HEK293 (cell line): ENCODE measurements at regions not wholly inside any gene's neighbourhood (a gene's known extent, or its start where the extent isn't known, plus 50 kb on each side); places are given as distances from the start of the nearest gene placed in this dataset.

Source experiments
- CTCF ChIA-PET: fragments of 350-600 bp; formaldehyde crosslinking; extraction: SDS; loops from one replicate; lab custom pipeline; 2021; ENCODE audit warnings: antibody characterized with exemption; lab: Yijun Ruan, JAX
- POLR2A ChIA-PET: fragments of 300-600 bp; formaldehyde crosslinking; extraction: SDS; loops from one replicate; lab custom pipeline; 2020; ENCODE audit warnings: antibody characterized with exemption, inconsistent platforms; lab: Yijun Ruan, JAX
- H3K27ac ChIP-seq: fragments of 200-500 bp; sonication (Bioruptor generic); 2 replicates; pipeline ENCODE4 v1.5.1; 2014; ENCODE audit warnings: low read depth, low read length, control low read depth, inconsistent platforms; ENCODE audit errors: extremely low read depth
- H3K36me3 ChIP-seq, 2 experiments: fragments of 200-500 bp in 1 of 2; sonication (Bioruptor generic) in 1 of 2; 1 replicate in 1 of 2; 2 replicates in 1 of 2; pipeline ENCODE4 v1.5.1; 2014 to 2017; ENCODE audit warnings: inconsistent platforms in 2 of 2, low read length in 2 of 2; ENCODE audit not compliant: control insufficient read depth in 2 of 2, insufficient read depth in 1 of 2
- H3K4me1 ChIP-seq: fragments of 200-500 bp; sonication (Bioruptor generic); 2 replicates; pipeline ENCODE4 v1.5.1; 2014; ENCODE audit warnings: mild to moderate bottlenecking, low read length, inconsistent platforms; ENCODE audit not compliant: control insufficient read depth, insufficient read depth
- H3K4me3 ChIP-seq: 2 replicates; pipeline ENCODE4 v1.5.1; 2011; ENCODE audit warnings: low read depth, mild to moderate bottlenecking, control low read depth, low read length, moderate library complexity
- H3K9me3 ChIP-seq: fragments of 200-500 bp; sonication (Bioruptor generic); 2 replicates; pipeline ENCODE4 v1.5.1; 2014; ENCODE audit warnings: low read depth, low read length, inconsistent platforms; ENCODE audit not compliant: control insufficient read depth, insufficient read depth
- GLIS1 ChIP-seq: fragments of 450-650 bp; formaldehyde crosslinking; IDR thresholded peaks from 2 replicates; pipeline ENCODE4 v1.5.1; 2016; ENCODE audit warnings: missing biosample characterization, missing genetic modification characterization
- RBAK ChIP-seq: fragments of 450-650 bp; formaldehyde crosslinking; IDR thresholded peaks from 2 replicates; pipeline ENCODE4 v1.5.1; 2016; ENCODE audit warnings: missing biosample characterization, missing genetic modification characterization
- REPIN1 ChIP-seq: fragments of 450-650 bp; formaldehyde crosslinking; IDR thresholded peaks from 2 replicates; pipeline ENCODE4 v1.5.1; 2017; ENCODE audit warnings: missing biosample characterization, missing genetic modification characterization, low read depth
- ZBTB8A ChIP-seq: fragments of 450-650 bp; formaldehyde crosslinking; IDR thresholded peaks from 2 replicates; pipeline ENCODE4 v1.5.1; 2016; ENCODE audit warnings: missing biosample characterization, missing genetic modification characterization
- ZIC2 ChIP-seq: fragments of 450-650 bp; formaldehyde crosslinking; IDR thresholded peaks from 2 replicates; pipeline ENCODE4 v1.5.1; 2016; ENCODE audit warnings: missing biosample characterization, missing genetic modification characterization
- ZNF10 ChIP-seq: fragments of 450-650 bp; formaldehyde crosslinking; IDR thresholded peaks from 2 replicates; pipeline ENCODE4 v1.5.1; 2017; ENCODE audit warnings: missing biosample characterization, missing genetic modification characterization
- ZNF16 ChIP-seq: fragments of 450-650 bp; formaldehyde crosslinking; IDR thresholded peaks from 2 replicates; pipeline ENCODE4 v1.5.1; 2016; ENCODE audit warnings: low read depth, missing biosample characterization, missing genetic modification characterization
- ZNF341 ChIP-seq: fragments of 450-650 bp; formaldehyde crosslinking; IDR thresholded peaks from 2 replicates; pipeline ENCODE4; 2016; ENCODE audit warnings: low read depth, missing biosample characterization, missing genetic modification characterization
- ZNF362 ChIP-seq: fragments of 450-650 bp; formaldehyde crosslinking; IDR thresholded peaks from 2 replicates; pipeline ENCODE4 v1.5.1; 2016; ENCODE audit warnings: missing biosample characterization, missing genetic modification characterization
- ZNF416 ChIP-seq: fragments of 450-650 bp; formaldehyde crosslinking; IDR thresholded peaks from 2 replicates; pipeline ENCODE4 v1.5.1; 2016; ENCODE audit warnings: missing biosample characterization, missing genetic modification characterization
- ZNF449 ChIP-seq: fragments of 450-650 bp; formaldehyde crosslinking; IDR thresholded peaks from 2 replicates; pipeline ENCODE4 v1.5.1; 2017; ENCODE audit warnings: missing biosample characterization, mild to moderate bottlenecking, missing genetic modification characterization, moderate library complexity
- ZNF837 ChIP-seq: fragments of 450-650 bp; formaldehyde crosslinking; IDR thresholded peaks from 2 replicates; pipeline ENCODE4 v1.5.1; 2016; ENCODE audit warnings: missing biosample characterization, missing genetic modification characterization
- TF ChIP-seq, protein P1 (sequence below): fragments of 450-650 bp; IDR thresholded peaks from 2 replicates; pipeline ENCODE4 v1.5.1; 2018; ENCODE audit warnings: missing biosample characterization, missing genetic modification characterization
- TF ChIP-seq, protein P2 (sequence below): fragments of 450-650 bp; formaldehyde crosslinking; conservative IDR thresholded peaks from 2 replicates; pipeline ENCODE4 v1.5.1; 2016; ENCODE audit warnings: low read depth, missing biosample characterization, missing genetic modification characterization

- POLR2A ChIA-PET, result interaction anchor here (1.4 kb wide), 1 partner anchor 10 kb away, joined by 5 read pairs; no protein-coding TSS in a partner anchor
- TF ChIP-seq ZNF837, result no peak
- TF ChIP-seq RBAK, result no peak
- TF ChIP-seq ZNF416, result no peak
- TF ChIP-seq, protein P1, sequence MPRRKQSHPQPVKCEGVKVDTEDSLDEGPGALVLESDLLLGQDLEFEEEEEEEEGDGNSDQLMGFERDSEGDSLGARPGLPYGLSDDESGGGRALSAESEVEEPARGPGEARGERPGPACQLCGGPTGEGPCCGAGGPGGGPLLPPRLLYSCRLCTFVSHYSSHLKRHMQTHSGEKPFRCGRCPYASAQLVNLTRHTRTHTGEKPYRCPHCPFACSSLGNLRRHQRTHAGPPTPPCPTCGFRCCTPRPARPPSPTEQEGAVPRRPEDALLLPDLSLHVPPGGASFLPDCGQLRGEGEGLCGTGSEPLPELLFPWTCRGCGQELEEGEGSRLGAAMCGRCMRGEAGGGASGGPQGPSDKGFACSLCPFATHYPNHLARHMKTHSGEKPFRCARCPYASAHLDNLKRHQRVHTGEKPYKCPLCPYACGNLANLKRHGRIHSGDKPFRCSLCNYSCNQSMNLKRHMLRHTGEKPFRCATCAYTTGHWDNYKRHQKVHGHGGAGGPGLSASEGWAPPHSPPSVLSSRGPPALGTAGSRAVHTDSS (tag by site-specific recombination), result no peak
- no peak for TF ChIP-seq ZBTB8A (tag by site-specific recombination)
- no peak for TF ChIP-seq ZNF362
- no peak for TF ChIP-seq REPIN1 (tag by site-specific recombination)
- no peak for TF ChIP-seq ZNF16 (tag by site-specific recombination)
- TF ChIP-seq ZNF341 (tag by site-specific recombination), result no peak
- TF ChIP-seq, protein P2, sequence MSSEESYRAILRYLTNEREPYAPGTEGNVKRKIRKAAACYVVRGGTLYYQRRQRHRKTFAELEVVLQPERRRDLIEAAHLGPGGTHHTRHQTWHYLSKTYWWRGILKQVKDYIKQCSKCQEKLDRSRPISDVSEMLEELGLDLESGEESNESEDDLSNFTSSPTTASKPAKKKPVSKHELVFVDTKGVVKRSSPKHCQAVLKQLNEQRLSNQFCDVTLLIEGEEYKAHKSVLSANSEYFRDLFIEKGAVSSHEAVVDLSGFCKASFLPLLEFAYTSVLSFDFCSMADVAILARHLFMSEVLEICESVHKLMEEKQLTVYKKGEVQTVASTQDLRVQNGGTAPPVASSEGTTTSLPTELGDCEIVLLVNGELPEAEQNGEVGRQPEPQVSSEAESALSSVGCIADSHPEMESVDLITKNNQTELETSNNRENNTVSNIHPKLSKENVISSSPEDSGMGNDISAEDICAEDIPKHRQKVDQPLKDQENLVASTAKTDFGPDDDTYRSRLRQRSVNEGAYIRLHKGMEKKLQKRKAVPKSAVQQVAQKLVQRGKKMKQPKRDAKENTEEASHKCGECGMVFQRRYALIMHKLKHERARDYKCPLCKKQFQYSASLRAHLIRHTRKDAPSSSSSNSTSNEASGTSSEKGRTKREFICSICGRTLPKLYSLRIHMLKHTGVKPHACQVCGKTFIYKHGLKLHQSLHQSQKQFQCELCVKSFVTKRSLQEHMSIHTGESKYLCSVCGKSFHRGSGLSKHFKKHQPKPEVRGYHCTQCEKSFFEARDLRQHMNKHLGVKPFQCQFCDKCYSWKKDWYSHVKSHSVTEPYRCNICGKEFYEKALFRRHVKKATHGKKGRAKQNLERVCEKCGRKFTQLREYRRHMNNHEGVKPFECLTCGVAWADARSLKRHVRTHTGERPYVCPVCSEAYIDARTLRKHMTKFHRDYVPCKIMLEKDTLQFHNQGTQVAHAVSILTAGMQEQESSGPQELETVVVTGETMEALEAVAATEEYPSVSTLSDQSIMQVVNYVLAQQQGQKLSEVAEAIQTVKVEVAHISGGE (tag by site-specific recombination), result no peak
- CTCF ChIA-PET, result interaction anchor here (1.2 to 1.4 kb wide), 2 partner anchors 118 to 160 kb away, joined by 3 read pairs; no protein-coding TSS in a partner anchor
- H3K36me3 ChIP-seq, result no peaks in the 10 kb centered on the region
- no peak overlapping the region for H3K27ac ChIP-seq
- H3K9me3 ChIP-seq, result no peaks in the 10 kb centered on the region
- no peaks in the 10 kb centered on the region for H3K4me1 ChIP-seq
- no peak overlapping the region for H3K4me3 ChIP-seq
Observed at GRCh38 chr20:33910056-33910455, 83.7 kb upstream of the RALY start.

GRCh38 chr20:33910529-33911327 lies 83.0 kb upstream of the RALY start:
- H3K4me1 ChIP-seq, result no peaks in the 10 kb centered on the region
- no peak for TF ChIP-seq ZNF10 (tag by site-specific recombination)
- 0 out of 2 replicates have a peak, but pooled peaks have one; percentile 26 for TF ChIP-seq GLIS1
- H3K4me3 ChIP-seq, result no peak overlapping the region
- CTCF ChIA-PET, result interaction anchor here (1.5 kb wide), 1 partner anchor 47 kb away, joined by 3 read pairs; no protein-coding TSS in a partner anchor
- H3K27ac ChIP-seq, result no peak overlapping the region
- POLR2A ChIA-PET, result interaction anchor here (1.4 kb wide), 1 partner anchor 11 kb away, joined by 5 read pairs; no protein-coding TSS in a partner anchor
- H3K36me3 ChIP-seq, result no peaks in the 10 kb centered on the region
- H3K9me3 ChIP-seq, result no peaks in the 10 kb centered on the region

DNA sequence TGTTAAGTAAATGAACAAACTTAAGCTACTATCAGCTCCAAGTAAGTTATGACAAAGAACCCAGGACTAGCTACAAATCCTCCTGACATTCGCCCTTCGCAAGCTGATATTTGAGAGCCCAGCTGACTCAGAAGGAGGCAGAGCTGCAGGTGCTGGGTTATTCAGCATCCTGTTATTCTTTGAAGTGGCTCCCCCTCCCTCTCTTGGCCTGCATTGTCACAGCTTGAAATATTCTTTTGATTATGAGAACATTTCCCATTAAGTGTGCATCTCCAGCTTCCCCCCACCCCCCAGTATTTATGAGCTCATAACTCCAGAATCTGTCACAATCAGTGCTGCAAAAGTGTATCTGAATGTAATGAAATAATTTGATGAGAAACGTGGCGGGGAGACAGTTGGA lies 78.8 kb upstream of the RALY start:
- TF ChIP-seq ZNF341 (tag by site-specific recombination) (peak; percentile 55), ZNF449 (tag by site-specific recombination) (no peak), ZIC2 (tag by site-specific recombination) (peak; percentile 61; the same call in 1 of the 2 replicates)
- TF ChIP-seq, all 188 proteins: peak for 2
- H3K4me3 ChIP-seq, result no peak overlapping the region
- H3K4me1 ChIP-seq, result no peaks in the 10 kb centered on the region
- no peaks in the 10 kb centered on the region for H3K36me3 ChIP-seq
- no peaks in the 10 kb centered on the region for H3K9me3 ChIP-seq
- ChIA-PET POLR2A (no interaction called here), CTCF (interaction anchor here (0.7 to 2.4 kb wide), 10 partner anchors 13 to 223 kb away, joined by 3 to 9 read pairs (median 4); no protein-coding TSS in a partner anchor)
- no peak overlapping the region for H3K27ac ChIP-seq
